A549 (cell line): ENCODE measurements at regions not wholly inside any gene's neighbourhood (a gene's known extent, or its start where the extent isn't known, plus 50 kb on each side); places are given as distances from the start of the nearest gene placed in this dataset.

ENCODE experiments used
- ATAC-seq, 2 experiments: fragments of 200-7000 bp in 1 of 2; fragments of >200 bp in 1 of 2; cut with Nextera tagmentation in 1 of 2; cut with Tn5 transposase in 1 of 2; 3 replicates each; pipeline versions ENCODE4 v1.8.0 to v1.9.1; 2018 to 2020; ENCODE audit warnings: mild to moderate bottlenecking in 1 of 2, moderate library complexity in 1 of 2
- CTCF ChIA-PET: fragments of 300-600 bp; sonication (Branson Sonifier 250); formaldehyde crosslinking; extraction: SDS; loops from one replicate; lab custom pipeline; 2021; ENCODE audit warnings: antibody characterized with exemption, inconsistent platforms; lab: Yijun Ruan, JAX
- POLR2A ChIA-PET: fragments of 350-600 bp; formaldehyde crosslinking; extraction: SDS; loops from one replicate; lab custom pipeline; 2021; ENCODE audit warnings: antibody characterized with exemption, inconsistent platforms; lab: Yijun Ruan, JAX
- DNase-seq, 2 experiments: peaks; one replicate each; pipeline versions ENCODE4 v3.0.0 to v3.0.0-alpha.2; 2011 to 2016; ENCODE audit warnings: low read depth in 1 of 2, low spot score in 1 of 2
- FAIRE-seq: peaks from 2 replicates; lab custom pipeline; 2011; peaks lifted over from hg19 to GRCh38; lab: Jason Lieb, UNC
- H3K27ac ChIP-seq, 2 experiments: fragments of >200 bp; sonication (Bioruptor Twin); formaldehyde crosslinking; 3 replicates each; pipeline ENCODE4 v1.5.1; 2016 to 2017
- H3K4me1 ChIP-seq: fragments of >200 bp; sonication (Bioruptor Twin); formaldehyde crosslinking; 3 replicates; pipeline ENCODE4 v1.6.1; 2016
- H3K4me2 ChIP-seq: fragments of >200 bp; sonication (Bioruptor Twin); formaldehyde crosslinking; 3 replicates; pipeline ENCODE4 v1.6.1; 2016
- H3K4me3 ChIP-seq: fragments of >200 bp; sonication (Bioruptor Twin); formaldehyde crosslinking; 3 replicates; pipeline ENCODE4 v1.5.1; 2016
- H3K9me3 ChIP-seq: fragments of >200 bp; sonication (Bioruptor Twin); formaldehyde crosslinking; 3 replicates; pipeline ENCODE4 v1.6.1; 2016
- BHLHE40 ChIP-seq: IDR thresholded peaks from 2 replicates; pipeline ENCODE4 v1.6.1; 2012; ENCODE audit warnings: low read depth, low read length, inconsistent platforms
- CBX2 ChIP-seq: fragments of 200-600 bp; sonication (generic); IDR thresholded peaks from 2 replicates; pipeline ENCODE4 v1.6.1; 2016; ENCODE audit warnings: low read depth, mild to moderate bottlenecking, borderline replicate concordance
- CHD4 ChIP-seq: fragments of 200-600 bp; sonication (generic); IDR thresholded peaks from 2 replicates; pipeline ENCODE4 v1.6.1; 2016; ENCODE audit warnings: antibody characterized with exemption, mild to moderate bottlenecking, borderline replicate concordance
- ESRRA ChIP-seq: fragments of 150-350 bp; IDR thresholded peaks from 2 replicates; pipeline ENCODE4 v1.6.1; 2014; ENCODE audit warnings: mild to moderate bottlenecking, low read length, borderline replicate concordance
- GATA3 ChIP-seq: IDR thresholded peaks from 2 replicates; pipeline ENCODE4 v1.6.1; 2012; ENCODE audit warnings: borderline replicate concordance
- HEYL ChIP-seq: fragments of 250-450 bp; sonication (Bioruptor Pico); IDR thresholded peaks from 2 replicates; pipeline ENCODE4 v1.8.0; 2021; ENCODE audit warnings: mild to moderate bottlenecking, moderate library complexity
- HOXB13 ChIP-seq: fragments of 250-450 bp; sonication (Bioruptor Pico); IDR thresholded peaks from 2 replicates; pipeline ENCODE4 v1.5.0; 2020; ENCODE audit warnings: low read depth, mild to moderate bottlenecking, moderate library complexity
- JUN ChIP-seq, 2 experiments: fragments of >200 bp; sonication (Bioruptor Twin); formaldehyde crosslinking; IDR thresholded peaks; 2 replicates in 1 of 2; 3 replicates in 1 of 2; pipeline ENCODE4 v1.6.1; 2016 to 2017
- KDM1A ChIP-seq: fragments of 200-600 bp; sonication (generic); IDR thresholded peaks from 2 replicates; pipeline ENCODE4 v1.6.1; 2016; ENCODE audit warnings: low read depth, mild to moderate bottlenecking
- MYC ChIP-seq: IDR thresholded peaks from 2 replicates; pipeline ENCODE4 v1.6.1; 2012; ENCODE audit warnings: mild to moderate bottlenecking, inconsistent platforms, low read length, improper control_type of control experiment, borderline replicate concordance
- NPAS2 ChIP-seq: fragments of 250-450 bp; sonication (Bioruptor Pico); IDR thresholded peaks from 2 replicates; pipeline ENCODE4 v1.8.0; 2022; ENCODE audit warnings: mild to moderate bottlenecking, moderate library complexity, borderline replicate concordance
- NR3C1 ChIP-seq: fragments of >200 bp; sonication (Bioruptor Twin); formaldehyde crosslinking; IDR thresholded peaks from 3 replicates; pipeline ENCODE4 v1.6.1; 2017
- PHF8 ChIP-seq: fragments of 200-600 bp; sonication (generic); IDR thresholded peaks from 2 replicates; pipeline ENCODE4 v1.6.1; 2016; ENCODE audit warnings: low read depth, mild to moderate bottlenecking, antibody characterized with exemption, moderate library complexity, borderline replicate concordance
- POLR2A ChIP-seq: IDR thresholded peaks from 2 replicates; pipeline ENCODE4 v1.6.1; 2012; ENCODE audit warnings: mild to moderate bottlenecking, low read length
- RCOR1 ChIP-seq: fragments of 150-350 bp; IDR thresholded peaks from 2 replicates; pipeline ENCODE4 v1.6.1; 2014; ENCODE audit warnings: antibody characterized with exemption, low read length, low read depth
- RFX5 ChIP-seq: fragments of 450-650 bp; IDR thresholded peaks from 2 replicates; pipeline ENCODE4 v1.7.1; 2014; ENCODE audit warnings: antibody characterized with exemption, mild to moderate bottlenecking, moderate library complexity
- RNF2 ChIP-seq: fragments of 200-600 bp; sonication (generic); IDR thresholded peaks from 2 replicates; pipeline ENCODE4 v1.6.1; 2016; ENCODE audit warnings: low read depth, mild to moderate bottlenecking, antibody characterized with exemption, moderate library complexity, borderline replicate concordance
- SREBF2 ChIP-seq: fragments of 450-650 bp; IDR thresholded peaks from 2 replicates; pipeline ENCODE4 v1.6.1; 2014; ENCODE audit warnings: mild to moderate bottlenecking, moderate library complexity
- TP53 ChIP-seq: fragments of 250-450 bp; sonication (Bioruptor Pico); IDR thresholded peaks from 2 replicates; pipeline ENCODE4 v1.5.0; 2021; ENCODE audit warnings: mild to moderate bottlenecking, moderate library complexity
- ZSCAN20 ChIP-seq: fragments of 250-450 bp; sonication (Bioruptor Pico); IDR thresholded peaks from 2 replicates; pipeline ENCODE4 v1.8.0; 2022; ENCODE audit warnings: mild to moderate bottlenecking, moderate library complexity
- WGBS: methylation state at CpG from one replicate; pipeline ENCODE4 v1.1.6; 2017; ENCODE audit errors: missing lambda C conversion rate; 5-methylcytosine and 5-hydroxymethylcytosine counted together
- TF ChIP-seq, protein P1 (sequence below): fragments of 200-600 bp; sonication (generic); IDR thresholded peaks from 2 replicates; pipeline ENCODE4 v1.6.1; 2016; ENCODE audit warnings: antibody characterized with exemption, mild to moderate bottlenecking, moderate library complexity
- TF ChIP-seq, protein P2 (sequence below): fragments of 250-450 bp; sonication (Bioruptor Pico); IDR thresholded peaks from 2 replicates; pipeline ENCODE4 v1.5.0; 2021; ENCODE audit warnings: mild to moderate bottlenecking, moderate library complexity, borderline replicate concordance
- TF ChIP-seq, protein P3 (sequence below): fragments of 150-350 bp; IDR thresholded peaks from 2 replicates; pipeline ENCODE4 v1.6.1; 2014; ENCODE audit warnings: low read depth, mild to moderate bottlenecking, low read length
- TF ChIP-seq, protein P4 (sequence below): IDR thresholded peaks from 2 replicates; pipeline ENCODE4 v1.6.1; 2012
- TF ChIP-seq, protein P5 (sequence below): fragments of 250-450 bp; sonication (Bioruptor Pico); IDR thresholded peaks from 2 replicates; pipeline ENCODE4 v1.5.0; 2020; ENCODE audit warnings: low read depth, mild to moderate bottlenecking, moderate library complexity
- TF ChIP-seq, protein P6 (sequence below): IDR thresholded peaks from 2 replicates; pipeline ENCODE4 v1.6.1; 2012

DNA sequence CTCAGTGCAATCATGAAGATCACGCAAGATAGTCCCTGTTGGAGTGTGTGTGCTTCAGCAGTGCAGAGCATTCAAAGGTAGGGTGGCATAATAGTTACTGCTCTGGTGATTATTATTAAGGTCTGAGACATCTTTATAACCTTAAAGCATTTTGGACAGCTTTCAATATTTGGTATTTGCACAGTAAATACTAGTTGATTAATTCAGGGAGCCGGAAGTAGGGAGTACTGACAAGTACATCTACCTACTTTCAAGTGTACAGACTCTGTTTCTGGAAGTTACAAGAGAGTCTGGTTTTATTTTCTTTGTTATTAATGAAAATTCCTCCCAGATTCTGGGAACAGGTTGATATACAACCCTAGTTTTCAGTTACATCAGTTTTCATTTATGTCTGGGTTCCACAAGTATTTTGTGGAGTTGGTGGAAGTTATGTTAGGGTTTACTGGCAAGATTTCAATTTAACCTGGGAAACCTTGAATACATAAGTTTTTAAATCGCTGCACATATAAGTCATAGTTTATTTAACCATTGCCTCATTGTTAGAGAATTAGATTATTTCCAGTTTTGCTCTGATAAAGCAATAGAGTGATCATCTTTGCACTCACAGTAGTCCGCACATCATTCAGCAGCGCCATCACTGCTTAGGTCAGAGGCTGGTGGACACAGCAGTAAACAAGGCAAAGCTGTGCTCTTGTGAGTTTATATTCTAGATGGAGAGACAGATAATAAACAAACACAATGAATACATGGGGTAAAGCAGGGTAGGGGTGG is 366.6 kb downstream of the REEP3 start:
- DNase-seq (no peak), ATAC-seq (no peak), FAIRE-seq (no peak)
- Histone ChIP-seq H3K4me1 (no peaks in the 10 kb centered on the region), H3K27ac (no peak overlapping the region), H3K4me3 (no peak overlapping the region), H3K4me2 (no peak overlapping the region), H3K9me3 (no peaks in the 10 kb centered on the region)
- CTCF ChIA-PET: no interaction called here
- POLR2A ChIA-PET: no interaction called here
- TF ChIP-seq MYC (no peak), ESRRA (no peak), TP53 (CRISPR knock-in tag) (no peak), CBX2 (no peak)
- TF ChIP-seq, protein P1, sequence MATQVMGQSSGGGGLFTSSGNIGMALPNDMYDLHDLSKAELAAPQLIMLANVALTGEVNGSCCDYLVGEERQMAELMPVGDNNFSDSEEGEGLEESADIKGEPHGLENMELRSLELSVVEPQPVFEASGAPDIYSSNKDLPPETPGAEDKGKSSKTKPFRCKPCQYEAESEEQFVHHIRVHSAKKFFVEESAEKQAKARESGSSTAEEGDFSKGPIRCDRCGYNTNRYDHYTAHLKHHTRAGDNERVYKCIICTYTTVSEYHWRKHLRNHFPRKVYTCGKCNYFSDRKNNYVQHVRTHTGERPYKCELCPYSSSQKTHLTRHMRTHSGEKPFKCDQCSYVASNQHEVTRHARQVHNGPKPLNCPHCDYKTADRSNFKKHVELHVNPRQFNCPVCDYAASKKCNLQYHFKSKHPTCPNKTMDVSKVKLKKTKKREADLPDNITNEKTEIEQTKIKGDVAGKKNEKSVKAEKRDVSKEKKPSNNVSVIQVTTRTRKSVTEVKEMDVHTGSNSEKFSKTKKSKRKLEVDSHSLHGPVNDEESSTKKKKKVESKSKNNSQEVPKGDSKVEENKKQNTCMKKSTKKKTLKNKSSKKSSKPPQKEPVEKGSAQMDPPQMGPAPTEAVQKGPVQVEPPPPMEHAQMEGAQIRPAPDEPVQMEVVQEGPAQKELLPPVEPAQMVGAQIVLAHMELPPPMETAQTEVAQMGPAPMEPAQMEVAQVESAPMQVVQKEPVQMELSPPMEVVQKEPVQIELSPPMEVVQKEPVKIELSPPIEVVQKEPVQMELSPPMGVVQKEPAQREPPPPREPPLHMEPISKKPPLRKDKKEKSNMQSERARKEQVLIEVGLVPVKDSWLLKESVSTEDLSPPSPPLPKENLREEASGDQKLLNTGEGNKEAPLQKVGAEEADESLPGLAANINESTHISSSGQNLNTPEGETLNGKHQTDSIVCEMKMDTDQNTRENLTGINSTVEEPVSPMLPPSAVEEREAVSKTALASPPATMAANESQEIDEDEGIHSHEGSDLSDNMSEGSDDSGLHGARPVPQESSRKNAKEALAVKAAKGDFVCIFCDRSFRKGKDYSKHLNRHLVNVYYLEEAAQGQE: no peak
- whole genome bisulfite sequencing: 43% methylated on average over 5 of the region's 5 CpGs

DNA sequence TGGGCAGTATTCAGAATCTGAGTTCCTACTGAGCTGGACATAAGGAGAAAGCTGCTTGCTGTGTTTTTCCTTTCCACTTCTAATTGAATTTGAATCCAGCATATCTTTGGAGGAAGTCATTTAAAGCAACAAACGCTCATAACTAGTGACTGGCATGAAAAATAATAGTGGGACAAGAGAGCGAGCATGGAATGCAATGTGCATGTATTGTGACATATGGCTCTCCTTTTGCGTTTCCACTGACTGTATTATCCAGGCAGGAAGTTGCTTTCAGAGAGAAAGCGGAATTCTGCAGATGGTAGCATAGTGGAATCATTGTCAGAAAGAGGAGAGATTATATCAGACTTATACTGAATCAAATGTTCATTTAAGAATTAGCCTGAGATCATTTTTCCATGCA is 368.6 kb downstream of the REEP3 start:
- DNase-seq (no peak), ATAC-seq (no peak), FAIRE-seq (no peak)
- Histone ChIP-seq H3K4me2 (no peak overlapping the region), H3K27ac (no peak overlapping the region), H3K9me3 (no peaks in the 10 kb centered on the region), H3K4me3 (no peak overlapping the region), H3K4me1 (no peaks in the 10 kb centered on the region)
- POLR2A ChIA-PET: no interaction called here
- CTCF ChIA-PET: interaction anchor here (1.0 to 1.2 kb wide), 2 partner anchors 18 to 23 kb away, joined by 3 read pairs; no protein-coding TSS in a partner anchor
- WGBS: 14% methylated on average over 4 of the region's 4 CpGs
- TF ChIP-seq, protein P2, sequence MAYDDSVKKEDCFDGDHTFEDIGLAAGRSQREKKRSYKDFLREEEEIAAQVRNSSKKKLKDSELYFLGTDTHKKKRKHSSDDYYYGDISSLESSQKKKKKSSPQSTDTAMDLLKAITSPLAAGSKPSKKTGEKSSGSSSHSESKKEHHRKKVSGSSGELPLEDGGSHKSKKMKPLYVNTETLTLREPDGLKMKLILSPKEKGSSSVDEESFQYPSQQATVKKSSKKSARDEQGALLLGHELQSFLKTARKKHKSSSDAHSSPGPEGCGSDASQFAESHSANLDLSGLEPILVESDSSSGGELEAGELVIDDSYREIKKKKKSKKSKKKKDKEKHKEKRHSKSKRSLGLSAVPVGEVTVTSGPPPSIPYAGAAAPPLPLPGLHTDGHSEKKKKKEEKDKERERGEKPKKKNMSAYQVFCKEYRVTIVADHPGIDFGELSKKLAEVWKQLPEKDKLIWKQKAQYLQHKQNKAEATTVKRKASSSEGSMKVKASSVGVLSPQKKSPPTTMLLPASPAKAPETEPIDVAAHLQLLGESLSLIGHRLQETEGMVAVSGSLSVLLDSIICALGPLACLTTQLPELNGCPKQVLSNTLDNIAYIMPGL (CRISPR knock-in tag): no peak
- TF ChIP-seq GATA3: no peak
- no peak for TF ChIP-seq NR3C1
- TF ChIP-seq PHF8: no peak
- TF ChIP-seq ZSCAN20 (CRISPR knock-in tag): no peak
- TF ChIP-seq, protein P3, sequence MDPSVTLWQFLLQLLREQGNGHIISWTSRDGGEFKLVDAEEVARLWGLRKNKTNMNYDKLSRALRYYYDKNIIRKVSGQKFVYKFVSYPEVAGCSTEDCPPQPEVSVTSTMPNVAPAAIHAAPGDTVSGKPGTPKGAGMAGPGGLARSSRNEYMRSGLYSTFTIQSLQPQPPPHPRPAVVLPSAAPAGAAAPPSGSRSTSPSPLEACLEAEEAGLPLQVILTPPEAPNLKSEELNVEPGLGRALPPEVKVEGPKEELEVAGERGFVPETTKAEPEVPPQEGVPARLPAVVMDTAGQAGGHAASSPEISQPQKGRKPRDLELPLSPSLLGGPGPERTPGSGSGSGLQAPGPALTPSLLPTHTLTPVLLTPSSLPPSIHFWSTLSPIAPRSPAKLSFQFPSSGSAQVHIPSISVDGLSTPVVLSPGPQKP: no peak
- no peak for TF ChIP-seq RNF2
- no peak for TF ChIP-seq RFX5

DNA sequence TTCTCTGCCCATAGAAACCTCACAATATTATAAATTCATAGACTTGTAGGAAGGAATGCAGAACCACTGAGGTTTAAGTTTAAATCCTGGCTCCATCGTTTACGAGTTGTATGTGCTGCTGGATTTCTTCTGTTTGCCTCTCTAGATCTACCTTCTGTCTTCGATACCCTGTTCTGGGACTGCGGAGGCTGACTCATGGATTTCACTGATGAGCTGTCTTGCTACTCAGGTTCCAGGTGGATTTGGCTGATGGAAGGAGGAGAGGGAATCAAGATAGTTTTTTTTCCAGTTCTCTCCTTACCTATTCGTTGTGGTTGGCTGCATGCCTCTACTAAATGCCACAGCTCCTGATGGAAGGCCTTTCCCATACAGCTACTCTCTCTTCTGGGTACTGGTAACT is 375.8 kb downstream of the REEP3 start:
- no peak overlapping the region for H3K4me2 ChIP-seq
- H3K9me3 ChIP-seq: no peaks in the 10 kb centered on the region
- ATAC-seq: no peak
- CTCF ChIA-PET: interaction anchor here (1.0 kb wide), 1 partner anchor 14 kb away, joined by 3 read pairs; no protein-coding TSS in a partner anchor
- DNase-seq: no peak
- no peak overlapping the region for H3K27ac ChIP-seq
- no peak for FAIRE-seq
- H3K4me3 ChIP-seq: no peak overlapping the region
- POLR2A ChIA-PET: no interaction called here
- no peaks in the 10 kb centered on the region for H3K4me1 ChIP-seq
- 39% methylated on average over 5 of the region's 5 CpGs for WGBS
- TF ChIP-seq HOXB13 (CRISPR knock-in tag) (no peak), RCOR1 (no peak), RFX5 (no peak), KDM1A (no peak), CHD4 (no peak), POLR2A (no peak), HEYL (no peak), NPAS2 (no peak), GATA3 (no peak), SREBF2 (no peak), BHLHE40 (no peak), JUN (IDR thresholded peaks at IDR 0.05) (no peak)
- TF ChIP-seq, protein P4, sequence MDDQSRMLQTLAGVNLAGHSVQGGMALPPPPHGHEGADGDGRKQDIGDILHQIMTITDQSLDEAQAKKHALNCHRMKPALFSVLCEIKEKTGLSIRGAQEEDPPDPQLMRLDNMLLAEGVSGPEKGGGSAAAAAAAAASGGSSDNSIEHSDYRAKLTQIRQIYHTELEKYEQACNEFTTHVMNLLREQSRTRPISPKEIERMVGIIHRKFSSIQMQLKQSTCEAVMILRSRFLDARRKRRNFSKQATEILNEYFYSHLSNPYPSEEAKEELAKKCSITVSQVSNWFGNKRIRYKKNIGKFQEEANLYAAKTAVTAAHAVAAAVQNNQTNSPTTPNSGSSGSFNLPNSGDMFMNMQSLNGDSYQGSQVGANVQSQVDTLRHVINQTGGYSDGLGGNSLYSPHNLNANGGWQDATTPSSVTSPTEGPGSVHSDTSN: no peak
- TF ChIP-seq, protein P5, sequence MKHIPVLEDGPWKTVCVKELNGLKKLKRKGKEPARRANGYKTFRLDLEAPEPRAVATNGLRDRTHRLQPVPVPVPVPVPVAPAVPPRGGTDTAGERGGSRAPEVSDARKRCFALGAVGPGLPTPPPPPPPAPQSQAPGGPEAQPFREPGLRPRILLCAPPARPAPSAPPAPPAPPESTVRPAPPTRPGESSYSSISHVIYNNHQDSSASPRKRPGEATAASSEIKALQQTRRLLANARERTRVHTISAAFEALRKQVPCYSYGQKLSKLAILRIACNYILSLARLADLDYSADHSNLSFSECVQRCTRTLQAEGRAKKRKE: no peak
- TF ChIP-seq, protein P6, sequence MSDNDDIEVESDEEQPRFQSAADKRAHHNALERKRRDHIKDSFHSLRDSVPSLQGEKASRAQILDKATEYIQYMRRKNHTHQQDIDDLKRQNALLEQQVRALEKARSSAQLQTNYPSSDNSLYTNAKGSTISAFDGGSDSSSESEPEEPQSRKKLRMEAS: no peak
